Neutrophil (primary cell): ENCODE measurements at regions not wholly inside any gene's neighbourhood (a gene's known extent, or its start where the extent isn't known, plus 50 kb on each side); places are given as distances from the start of the nearest gene placed in this dataset.
"Not testable (repeated sequence)": the region's sequence is repeated elsewhere in the genome, so short reads cannot be mapped to it uniquely, and the experiment has no call there.

Experiments used
- H3K27ac ChIP-seq: fragments of 200-600 bp; sonication (generic); 2 replicates; pipeline ENCODE4 v1.5.1; 2016; ENCODE audit warnings: mild to moderate bottlenecking, moderate library complexity
- H3K27me3 ChIP-seq: fragments of 200-600 bp; sonication (generic); 2 replicates; pipeline ENCODE4 v1.6.0; 2016; ENCODE audit warnings: mild to moderate bottlenecking
- H3K36me3 ChIP-seq: fragments of 200-600 bp; sonication (generic); 2 replicates; pipeline ENCODE4 v1.5.1; 2017
- H3K4me1 ChIP-seq, 2 experiments: fragments of 200-600 bp in 1 of 2; sonication (generic) in 1 of 2; 1 replicate in 1 of 2; 2 replicates in 1 of 2; pipeline versions ENCODE4 v1.5.1 to v1.6.1; 2013 to 2016; ENCODE audit warnings: low read depth in 1 of 2, low read length in 1 of 2, mild to moderate bottlenecking in 1 of 2, moderate library complexity in 1 of 2; ENCODE audit not compliant: control insufficient read depth in 1 of 2, insufficient read depth in 1 of 2
- H3K4me3 ChIP-seq, 2 experiments: fragments of 200-600 bp in 1 of 2; sonication (generic) in 1 of 2; 1 replicate in 1 of 2; 2 replicates in 1 of 2; pipeline ENCODE4 v1.5.1; 2013 to 2016; ENCODE audit warnings: low read depth in 1 of 2, low read length in 1 of 2, mild to moderate bottlenecking in 1 of 2, moderate library complexity in 1 of 2
- H3K9me3 ChIP-seq: fragments of 200-600 bp; sonication (generic); 2 replicates; pipeline ENCODE4 v1.5.1; 2016
- TF ChIP-seq, protein P1 (sequence below): fragments of 200-600 bp; sonication (generic); IDR thresholded peaks from 2 replicates; pipeline ENCODE4 v1.5.1; 2016; ENCODE audit warnings: antibody characterized with exemption

DNA sequence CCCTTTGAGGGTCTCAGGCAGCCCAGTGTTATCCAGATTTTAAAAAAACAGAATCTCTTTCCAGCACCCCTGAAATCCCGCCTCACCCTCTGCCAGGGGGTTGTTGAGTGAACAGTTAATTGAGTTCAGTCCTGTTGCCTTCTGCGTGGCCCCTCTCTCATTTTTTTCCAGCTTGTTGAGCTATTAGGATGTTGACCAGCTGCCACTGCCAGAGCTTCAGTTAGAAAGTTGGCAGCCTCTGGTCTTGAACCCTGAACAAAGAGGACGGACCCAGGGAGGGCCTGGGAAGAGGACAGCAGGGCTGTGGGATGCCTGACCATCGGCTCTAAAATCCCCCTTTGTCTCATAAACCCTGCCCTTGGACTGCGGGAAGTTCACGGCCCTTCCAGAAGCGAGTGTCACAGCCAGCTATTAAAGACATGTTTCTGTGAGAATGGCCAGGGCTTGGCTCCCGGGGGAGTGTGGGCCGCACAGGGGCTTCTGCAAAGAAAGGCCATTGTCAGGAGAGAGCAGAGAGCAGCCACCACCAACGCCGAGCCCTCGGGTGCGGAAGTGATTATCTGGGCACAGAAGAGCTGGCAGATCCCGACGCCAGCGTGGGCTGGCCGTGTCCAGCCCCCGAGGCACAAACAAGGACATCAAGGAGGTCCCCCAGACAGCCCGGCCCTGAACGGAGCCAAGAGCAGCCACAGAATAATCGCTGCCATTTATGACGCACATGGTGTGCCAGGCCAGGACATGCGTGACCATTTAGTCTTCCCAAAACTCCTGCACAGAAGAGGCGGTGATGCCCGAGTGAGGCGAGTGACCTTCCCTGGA lies 189.0 kb downstream of the ANKRD60 start:
- no peaks in the 10 kb centered on the region for H3K9me3 ChIP-seq
- no peak overlapping the region for H3K27ac ChIP-seq
- TF ChIP-seq, protein P1, sequence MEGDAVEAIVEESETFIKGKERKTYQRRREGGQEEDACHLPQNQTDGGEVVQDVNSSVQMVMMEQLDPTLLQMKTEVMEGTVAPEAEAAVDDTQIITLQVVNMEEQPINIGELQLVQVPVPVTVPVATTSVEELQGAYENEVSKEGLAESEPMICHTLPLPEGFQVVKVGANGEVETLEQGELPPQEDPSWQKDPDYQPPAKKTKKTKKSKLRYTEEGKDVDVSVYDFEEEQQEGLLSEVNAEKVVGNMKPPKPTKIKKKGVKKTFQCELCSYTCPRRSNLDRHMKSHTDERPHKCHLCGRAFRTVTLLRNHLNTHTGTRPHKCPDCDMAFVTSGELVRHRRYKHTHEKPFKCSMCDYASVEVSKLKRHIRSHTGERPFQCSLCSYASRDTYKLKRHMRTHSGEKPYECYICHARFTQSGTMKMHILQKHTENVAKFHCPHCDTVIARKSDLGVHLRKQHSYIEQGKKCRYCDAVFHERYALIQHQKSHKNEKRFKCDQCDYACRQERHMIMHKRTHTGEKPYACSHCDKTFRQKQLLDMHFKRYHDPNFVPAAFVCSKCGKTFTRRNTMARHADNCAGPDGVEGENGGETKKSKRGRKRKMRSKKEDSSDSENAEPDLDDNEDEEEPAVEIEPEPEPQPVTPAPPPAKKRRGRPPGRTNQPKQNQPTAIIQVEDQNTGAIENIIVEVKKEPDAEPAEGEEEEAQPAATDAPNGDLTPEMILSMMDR: no peak
- H3K4me1 ChIP-seq: no peaks in the 10 kb centered on the region
- no peaks in the 10 kb centered on the region for H3K36me3 ChIP-seq
- no peaks in the 10 kb centered on the region for H3K27me3 ChIP-seq
- no peak overlapping the region for H3K4me3 ChIP-seq

DNA sequence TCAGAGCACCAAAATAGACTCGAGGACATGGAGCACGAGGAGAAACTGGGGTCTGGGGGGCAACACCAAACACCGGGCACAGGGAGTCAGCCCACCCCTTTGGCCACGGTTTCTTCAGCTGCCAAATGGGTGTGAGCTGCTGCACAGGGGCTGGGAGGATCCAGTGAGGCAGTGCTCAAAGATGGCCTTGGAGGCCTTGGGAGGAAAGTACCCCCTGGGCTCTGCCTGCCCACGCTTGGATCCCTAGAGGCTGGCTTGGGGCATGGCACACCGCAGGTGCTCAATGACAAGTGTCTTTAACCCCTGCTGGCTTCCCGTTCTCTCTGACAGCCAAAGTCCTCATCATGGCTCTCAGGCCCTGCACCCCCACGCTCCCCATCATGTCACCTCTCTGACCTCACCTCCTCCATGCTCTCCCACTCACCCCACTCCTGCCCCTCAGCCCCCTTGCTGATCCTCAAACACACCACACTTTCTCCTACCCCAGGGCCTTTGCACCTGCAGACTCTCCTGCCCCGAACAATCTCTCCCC lies 190.3 kb downstream of the ANKRD60 start:
- no peak overlapping the region for H3K4me3 ChIP-seq
- no peak overlapping the region for H3K27ac ChIP-seq
- H3K27me3 ChIP-seq: no peaks in the 10 kb centered on the region
- H3K4me1 ChIP-seq: no peaks in the 10 kb centered on the region
- no peaks in the 10 kb centered on the region for H3K36me3 ChIP-seq
- no peaks in the 10 kb centered on the region for H3K9me3 ChIP-seq
- TF ChIP-seq, protein P1: no peak

- H3K36me3 ChIP-seq: no peaks in the 10 kb centered on the region
- no peaks in the 10 kb centered on the region for H3K9me3 ChIP-seq
- TF ChIP-seq, protein P1: no peak
- H3K4me3 ChIP-seq: no peak overlapping the region
- H3K27me3 ChIP-seq: no peaks in the 10 kb centered on the region
- H3K4me1 ChIP-seq: no peaks in the 10 kb centered on the region
- no peak overlapping the region for H3K27ac ChIP-seq
These were observed 190.8 kb downstream of the ANKRD60 start for GRCh38 chr20:58037631-58038030.

DNA sequence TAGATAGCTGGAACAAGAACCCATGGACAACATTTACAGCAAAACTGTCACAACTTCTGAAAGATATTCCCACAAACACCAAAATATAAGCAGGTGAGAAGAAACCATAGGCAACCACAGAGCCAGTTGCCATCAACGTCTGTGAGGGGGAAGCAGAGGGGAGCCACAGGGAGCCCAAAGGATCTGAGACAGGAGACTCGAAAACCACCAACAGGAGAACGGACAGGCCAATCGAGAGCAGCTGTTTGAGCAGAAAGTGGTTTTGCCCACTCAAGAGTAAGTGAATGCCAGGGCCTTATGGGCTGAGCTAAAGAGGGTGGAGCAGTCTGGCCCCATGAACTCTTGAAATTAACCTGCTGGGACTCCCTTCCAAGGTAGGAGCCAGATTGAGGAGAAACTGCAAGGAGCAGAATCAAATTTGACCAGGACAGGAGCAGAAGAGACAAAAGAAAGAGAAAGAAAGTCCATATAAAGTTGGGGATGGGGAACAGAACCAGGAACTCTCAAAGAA lies 195.4 kb downstream of the ANKRD60 start:
- H3K27me3 ChIP-seq: peaks cover 8% of the 10 kb centered on the region
- no peaks in the 10 kb centered on the region for H3K36me3 ChIP-seq
- H3K4me1 ChIP-seq: no peaks in the 10 kb centered on the region
- no peak overlapping the region for H3K4me3 ChIP-seq
- H3K9me3 ChIP-seq: no peaks in the 10 kb centered on the region
- H3K27ac ChIP-seq: no peak overlapping the region
- TF ChIP-seq, protein P1: no peak

GRCh38 chr20:58032599-58032998 lies 195.9 kb downstream of the ANKRD60 start:
- Histone ChIP-seq H3K4me3 (no peak overlapping the region), H3K9me3 (no peaks in the 10 kb centered on the region), H3K4me1 (no peaks in the 10 kb centered on the region), H3K36me3 (no peaks in the 10 kb centered on the region), H3K27ac (no peak overlapping the region), H3K27me3 (peaks cover 8% of the 10 kb centered on the region)
- TF ChIP-seq, protein P1: no peak

DNA sequence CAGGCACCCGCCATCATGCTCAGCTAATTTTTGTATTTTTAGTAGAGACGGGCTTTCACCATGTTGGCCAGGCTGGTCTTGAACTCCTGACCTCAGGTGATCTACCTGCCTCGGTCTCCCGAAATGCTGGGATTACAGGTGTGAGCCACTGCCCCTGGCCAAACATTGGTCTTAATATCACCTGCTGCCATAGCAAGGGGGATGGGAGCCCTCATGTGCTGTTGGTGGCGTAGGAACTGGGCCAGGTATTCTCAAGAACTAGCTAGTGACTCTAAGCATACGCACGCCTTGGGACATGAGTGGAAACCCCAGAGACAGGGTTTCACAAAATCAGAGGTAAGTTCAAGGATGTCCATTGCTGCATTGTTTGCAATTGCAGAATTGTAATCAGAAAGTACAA lies 197.1 kb downstream of the ANKRD60 start:
- H3K36me3 ChIP-seq, H3K4me1 ChIP-seq, H3K27me3 ChIP-seq, H3K4me3 ChIP-seq, H3K27ac ChIP-seq, H3K9me3 ChIP-seq: not testable (repeated sequence)
